PC-9 (cell line): ENCODE measurements at regions not wholly inside any gene's neighbourhood (a gene's known extent, or its start where the extent isn't known, plus 50 kb on each side); places are given as distances from the start of the nearest gene placed in this dataset.

Source experiments
- BruUV-seq: library from RNA; stranded (reverse); fragments of 400-500 nt; replicated peaks from 2 replicates; lab custom pipeline; 2021; lab: Mats Ljungman, UMichigan
- CTCF ChIA-PET: fragments of 300-600 bp; sonication (Branson Sonifier 250); formaldehyde crosslinking; loops from one replicate; lab custom pipeline; 2022; ENCODE audit warnings: antibody characterized with exemption; lab: Charles Lee
- POLR2A ChIA-PET: fragments of 300-600 bp; sonication (Branson Sonifier 250); formaldehyde crosslinking; loops from one replicate; lab custom pipeline; 2022; ENCODE audit warnings: antibody characterized with exemption; ENCODE audit not compliant: unreplicated experiment; lab: Charles Lee
- DNase-seq, 2 experiments: peaks; one replicate each; pipeline versions ENCODE4 v3.0.0 to v3.0.0-alpha.2; 2015 to 2022; ENCODE audit warnings: mixed read lengths in 1 of 2
- H2AFZ ChIP-seq: fragments of 200-600 bp; sonication (generic); 2 replicates; pipeline ENCODE4 v1.8.1; 2017; ENCODE audit warnings: antibody characterized with exemption
- H3F3A ChIP-seq: fragments of 200-600 bp; sonication (generic); 2 replicates; pipeline ENCODE4 v1.8.1; 2017; ENCODE audit warnings: antibody characterized with exemption, mild to moderate bottlenecking, low read depth; ENCODE audit not compliant: insufficient read depth
- H3K27ac ChIP-seq: fragments of 200-600 bp; sonication (generic); 2 replicates; pipeline ENCODE4 v1.6.1; 2016; ENCODE audit warnings: mixed run types
- H3K27me3 ChIP-seq: fragments of 200-600 bp; sonication (generic); 2 replicates; pipeline ENCODE4 v1.6.1; 2016; ENCODE audit warnings: low read depth, mixed run types; ENCODE audit not compliant: insufficient read depth
- H3K36me3 ChIP-seq: fragments of 200-600 bp; sonication (generic); 2 replicates; pipeline ENCODE4 v1.6.1; 2016; ENCODE audit warnings: low read depth, mixed run types
- H3K4me1 ChIP-seq: fragments of 200-600 bp; sonication (generic); replicated peaks from 2 replicates; pipeline ENCODE4 v1.6.1; 2016; ENCODE audit warnings: mixed run types; ENCODE audit not compliant: insufficient read depth
- H3K4me2 ChIP-seq: fragments of 200-600 bp; sonication (generic); 2 replicates; pipeline ENCODE4 v1.6.1; 2017; ENCODE audit warnings: mixed run types
- H3K4me3 ChIP-seq: fragments of 200-600 bp; sonication (generic); 2 replicates; pipeline ENCODE4 v1.6.1; 2016; ENCODE audit warnings: mixed run types
- H3K79me2 ChIP-seq: fragments of 200-600 bp; sonication (generic); 2 replicates; pipeline ENCODE4 v1.6.1; 2017; ENCODE audit warnings: low read depth, mixed run types
- H3K9me2 ChIP-seq: fragments of 200-600 bp; sonication (generic); 2 replicates; pipeline ENCODE4 v1.8.1; 2017; ENCODE audit warnings: mild to moderate bottlenecking; ENCODE audit not compliant: insufficient read depth
- H3K9me3 ChIP-seq: fragments of 200-600 bp; sonication (generic); 2 replicates; pipeline ENCODE4 v1.8.1; 2016; ENCODE audit warnings: low read depth; ENCODE audit not compliant: insufficient read depth
- H4K20me1 ChIP-seq: fragments of 200-600 bp; sonication (generic); 2 replicates; pipeline ENCODE4 v1.8.1; 2017; ENCODE audit not compliant: insufficient read depth
- EZH2 ChIP-seq: fragments of 200-600 bp; sonication (generic); IDR thresholded peaks from 2 replicates; pipeline ENCODE4 v1.8.0; 2017; ENCODE audit warnings: antibody characterized with exemption, low read depth
- intact Hi-C: fragments of 100-400 bp; cut with micrococcal nuclease; formaldehyde crosslinking; loops from one replicate; pipeline ENCODE4 v1.10.0; 2022; ENCODE audit not compliant: unreplicated experiment
- microRNA-seq: library from miRNA; unstranded; fragments of <30 nt; microRNA quantifications from one replicate; pipeline ENCODE4 v1.2.0, GENCODE V29; 2021; ENCODE audit warnings: borderline number of aligned reads, borderline replicate concordance
- TF ChIP-seq, protein P1 (sequence below): fragments of 200-600 bp; sonication (generic); conservative IDR thresholded peaks from 2 replicates; pipeline ENCODE4 v1.6.1; 2017; ENCODE audit warnings: mixed run types, antibody characterized with exemption, mild to moderate bottlenecking, moderate library complexity

DNA sequence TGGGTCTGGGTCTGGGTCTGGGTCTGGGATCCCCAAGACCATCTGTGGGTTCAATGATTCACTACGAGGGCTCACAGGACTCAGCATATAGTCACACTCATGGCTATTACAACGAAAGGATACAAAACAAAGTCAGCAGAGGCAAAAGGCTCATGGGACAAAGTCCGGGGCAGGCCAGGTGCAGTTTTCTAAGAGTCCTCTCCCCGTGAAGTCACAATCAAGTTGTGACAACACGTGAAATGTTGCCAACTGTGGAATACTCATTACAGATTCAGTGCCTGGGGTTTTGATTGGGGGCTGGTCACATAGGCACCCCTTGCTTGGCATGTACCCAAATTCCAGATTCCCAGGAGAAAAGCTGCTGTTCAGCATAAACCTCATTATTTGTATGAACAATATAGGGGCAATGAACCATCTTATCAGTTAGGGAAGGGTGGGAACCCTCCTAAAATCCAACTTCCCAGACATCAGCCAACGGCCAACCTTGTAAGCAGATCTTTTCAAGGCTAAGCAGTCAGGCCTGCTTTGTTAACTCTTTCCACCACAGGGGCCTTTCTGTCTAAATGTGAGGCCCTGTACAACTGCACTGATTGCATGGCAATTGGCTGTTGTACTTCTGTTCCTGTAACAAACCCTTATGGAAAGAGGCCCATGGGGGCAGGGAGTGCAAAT is 58.2 kb upstream of the DIPK2B start:
- Histone ChIP-seq H3K4me3 (no peak overlapping the region), H3F3A (no peaks in the 10 kb centered on the region), H3K27me3 (no peaks in the 10 kb centered on the region), H3K79me2 (no peaks in the 10 kb centered on the region), H3K36me3 (no peaks in the 10 kb centered on the region), H3K9me3 (no peaks in the 10 kb centered on the region), H3K4me2 (no peak overlapping the region), H3K27ac (no peak overlapping the region), H4K20me1 (no peaks in the 10 kb centered on the region), H3K9me2 (no peaks in the 10 kb centered on the region), H2AFZ (no peak overlapping the region), H3K4me1 (no peaks in the 10 kb centered on the region)
- no peak for DNase-seq
- intact Hi-C loops, result no loop called here
- CTCF ChIA-PET, result no interaction called here
- POLR2A ChIA-PET, result no interaction called here
- no peak for TF ChIP-seq EZH2
- TF ChIP-seq, protein P1, sequence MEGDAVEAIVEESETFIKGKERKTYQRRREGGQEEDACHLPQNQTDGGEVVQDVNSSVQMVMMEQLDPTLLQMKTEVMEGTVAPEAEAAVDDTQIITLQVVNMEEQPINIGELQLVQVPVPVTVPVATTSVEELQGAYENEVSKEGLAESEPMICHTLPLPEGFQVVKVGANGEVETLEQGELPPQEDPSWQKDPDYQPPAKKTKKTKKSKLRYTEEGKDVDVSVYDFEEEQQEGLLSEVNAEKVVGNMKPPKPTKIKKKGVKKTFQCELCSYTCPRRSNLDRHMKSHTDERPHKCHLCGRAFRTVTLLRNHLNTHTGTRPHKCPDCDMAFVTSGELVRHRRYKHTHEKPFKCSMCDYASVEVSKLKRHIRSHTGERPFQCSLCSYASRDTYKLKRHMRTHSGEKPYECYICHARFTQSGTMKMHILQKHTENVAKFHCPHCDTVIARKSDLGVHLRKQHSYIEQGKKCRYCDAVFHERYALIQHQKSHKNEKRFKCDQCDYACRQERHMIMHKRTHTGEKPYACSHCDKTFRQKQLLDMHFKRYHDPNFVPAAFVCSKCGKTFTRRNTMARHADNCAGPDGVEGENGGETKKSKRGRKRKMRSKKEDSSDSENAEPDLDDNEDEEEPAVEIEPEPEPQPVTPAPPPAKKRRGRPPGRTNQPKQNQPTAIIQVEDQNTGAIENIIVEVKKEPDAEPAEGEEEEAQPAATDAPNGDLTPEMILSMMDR, result no peak
- no TSS peak for BruUV-seq

Small RNA genes in the stretch of these regions (microRNA-seq; reads per million reads assigned to microRNA genes)
- gene MIR221 (7,730 reads per million, percentile 91 among the genes with 10 or more reads in this experiment), gene MIR222 (979 reads per million, percentile 75 among the genes with 10 or more reads in this experiment)
